Body of pancreas (tissue), 4 donors: ENCODE measurements at regions not wholly inside any gene's neighbourhood (a gene's known extent, or its start where the extent isn't known, plus 50 kb on each side); places are given as distances from the start of the nearest gene placed in this dataset.

Experiments
- ATAC-seq: fragments of 150-250 bp; one replicate; pipeline ENCODE4 v1.9.1; 2016
- DNase-seq, 4 donors: peaks; one replicate each; pipeline ENCODE4 v3.0.0-alpha.2; 2019
- H3K27ac ChIP-seq, 4 donors: fragments of 200-600 bp; sonication (generic); 1 replicate in 3 of 4; 2 replicates in 1 of 4; pipeline versions ENCODE4 v1.5.1 to v1.6.1; 2016 to 2019; ENCODE audit warnings: mild to moderate bottlenecking in 1 of 4, mixed read lengths in 1 of 4, moderate library complexity in 1 of 4
- H3K27me3 ChIP-seq, 2 donors: fragments of 200-600 bp; sonication (generic); one replicate each; pipeline ENCODE4 v1.6.0; 2016; ENCODE audit warnings: mild to moderate bottlenecking in 1 of 2
- H3K36me3 ChIP-seq, 2 donors: fragments of 200-600 bp; sonication (generic); replicated peaks in 1 of 2; 2 replicates each; pipeline ENCODE4 v1.5.1; 2016; ENCODE audit warnings: low read depth in 2 of 2; ENCODE audit not compliant: insufficient read depth in 1 of 2
- H3K4me1 ChIP-seq: fragments of 200-600 bp; sonication (generic); one replicate; pipeline ENCODE4 v1.6.0; 2016
- H3K4me3 ChIP-seq, 2 donors: fragments of 200-600 bp; sonication (generic); 1 replicate in 1 of 2; 2 replicates in 1 of 2; pipeline ENCODE4 v1.5.1; 2016 to 2019
- H3K9me3 ChIP-seq, 3 donors: fragments of 200-600 bp; sonication (generic); 1 replicate in 2 of 3; 2 replicates in 1 of 3; pipeline ENCODE4 v1.5.1; 2016
- POLR2A ChIP-seq, 3 donors: fragments of 450-650 bp; IDR thresholded peaks; one replicate each; pipeline ENCODE4 v1.6.1; 2016; ENCODE audit warnings: antibody characterized with exemption in 3 of 3, mild to moderate bottlenecking in 2 of 3
- WGBS, 2 donors: methylation state at CpG; one replicate each; pipeline ENCODE4 v1.1.5; 2017; 5-methylcytosine and 5-hydroxymethylcytosine counted together
- intact Hi-C: fragments of 100-400 bp; cut with DNase I; formaldehyde crosslinking; loops from one replicate; pipeline ENCODE4 v1.15.1; 2023
- TF ChIP-seq, protein P1 (sequence below), 7 experiments: fragments of 450-650 bp in 4 of 7; fragments of 200-600 bp in 3 of 7; sonication (generic) in 3 of 7; IDR thresholded peaks; one replicate each; pipeline ENCODE4 v1.5.1; 2016 to 2019; ENCODE audit warnings: antibody characterized with exemption in 7 of 7

DNA sequence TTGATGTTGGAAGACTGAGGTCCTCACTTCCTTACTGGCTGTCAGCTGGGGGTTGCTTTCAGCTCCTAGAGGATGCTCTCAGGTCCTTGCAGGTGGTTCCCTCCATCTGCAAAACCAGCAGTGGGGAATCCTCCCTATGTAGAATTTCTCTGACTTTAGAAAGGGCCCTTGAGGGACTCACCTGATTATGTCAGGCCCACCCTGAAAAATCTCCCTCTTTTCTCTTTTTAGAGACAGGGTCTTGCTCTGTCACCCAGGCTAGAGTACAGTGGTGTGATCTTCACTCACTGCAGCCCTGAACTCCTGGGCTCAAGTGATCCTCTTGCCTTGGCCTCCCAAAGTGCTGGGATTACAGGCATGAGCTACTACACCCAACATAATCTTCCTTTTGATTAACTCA lies 102.9 kb upstream of the MCHR2 start:
- no peak for DNase-seq
- H3K9me3 ChIP-seq: no peaks in the 10 kb centered on the region
- no peaks in the 10 kb centered on the region for H3K36me3 ChIP-seq
- H3K4me1 ChIP-seq: no peaks in the 10 kb centered on the region
- TF ChIP-seq, protein P1, sequence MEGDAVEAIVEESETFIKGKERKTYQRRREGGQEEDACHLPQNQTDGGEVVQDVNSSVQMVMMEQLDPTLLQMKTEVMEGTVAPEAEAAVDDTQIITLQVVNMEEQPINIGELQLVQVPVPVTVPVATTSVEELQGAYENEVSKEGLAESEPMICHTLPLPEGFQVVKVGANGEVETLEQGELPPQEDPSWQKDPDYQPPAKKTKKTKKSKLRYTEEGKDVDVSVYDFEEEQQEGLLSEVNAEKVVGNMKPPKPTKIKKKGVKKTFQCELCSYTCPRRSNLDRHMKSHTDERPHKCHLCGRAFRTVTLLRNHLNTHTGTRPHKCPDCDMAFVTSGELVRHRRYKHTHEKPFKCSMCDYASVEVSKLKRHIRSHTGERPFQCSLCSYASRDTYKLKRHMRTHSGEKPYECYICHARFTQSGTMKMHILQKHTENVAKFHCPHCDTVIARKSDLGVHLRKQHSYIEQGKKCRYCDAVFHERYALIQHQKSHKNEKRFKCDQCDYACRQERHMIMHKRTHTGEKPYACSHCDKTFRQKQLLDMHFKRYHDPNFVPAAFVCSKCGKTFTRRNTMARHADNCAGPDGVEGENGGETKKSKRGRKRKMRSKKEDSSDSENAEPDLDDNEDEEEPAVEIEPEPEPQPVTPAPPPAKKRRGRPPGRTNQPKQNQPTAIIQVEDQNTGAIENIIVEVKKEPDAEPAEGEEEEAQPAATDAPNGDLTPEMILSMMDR (IDR thresholded peaks at IDR 0.05): no peak
- TF ChIP-seq POLR2A (IDR thresholded peaks at IDR 0.05): no peak
- no peaks in the 10 kb centered on the region for H3K27me3 ChIP-seq
- no peak overlapping the region for H3K4me3 ChIP-seq
- H3K27ac ChIP-seq: no peak overlapping the region
- intact Hi-C loops: loop anchor here (5.0 kb wide), 1 partner anchor 225 kb away; no protein-coding TSS in a partner anchor
- ATAC-seq: no peak

DNA sequence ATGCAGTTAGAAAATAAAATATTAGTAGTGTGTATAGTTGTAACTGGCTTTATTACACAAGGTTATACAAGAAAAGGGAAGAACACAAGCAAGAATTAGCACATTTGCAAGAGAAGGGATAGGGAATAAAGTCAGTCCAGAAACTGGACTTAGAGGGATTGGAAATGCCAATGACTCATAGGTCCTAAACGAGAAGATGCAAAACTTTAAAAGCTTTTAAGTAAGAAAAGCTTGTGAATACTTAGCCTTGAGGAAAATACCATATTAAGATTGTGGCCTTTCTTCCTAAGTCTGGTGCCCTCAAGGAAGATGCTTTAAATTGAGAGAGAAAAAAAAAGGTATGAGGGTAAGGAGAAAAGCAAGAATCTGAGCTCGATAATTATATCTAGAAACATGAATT lies 102.3 kb upstream of the MCHR2 start:
- H3K9me3 ChIP-seq: no peaks in the 10 kb centered on the region
- intact Hi-C loops: loop anchor here (5.0 kb wide), 1 partner anchor 224 kb away; no protein-coding TSS in a partner anchor
- no peaks in the 10 kb centered on the region for H3K27me3 ChIP-seq
- no peaks in the 10 kb centered on the region for H3K4me1 ChIP-seq
- TF ChIP-seq, protein P1 (IDR thresholded peaks at IDR 0.05): no peak
- TF ChIP-seq POLR2A (IDR thresholded peaks at IDR 0.05): no peak
- 58 to 63% methylated on average over 2 of the region's 2 CpGs for WGBS, 2 donors
- H3K4me3 ChIP-seq: no peak overlapping the region
- no peaks in the 10 kb centered on the region for H3K36me3 ChIP-seq
- ATAC-seq: no peak
- no peak overlapping the region for H3K27ac ChIP-seq
- no peak for DNase-seq

DNA sequence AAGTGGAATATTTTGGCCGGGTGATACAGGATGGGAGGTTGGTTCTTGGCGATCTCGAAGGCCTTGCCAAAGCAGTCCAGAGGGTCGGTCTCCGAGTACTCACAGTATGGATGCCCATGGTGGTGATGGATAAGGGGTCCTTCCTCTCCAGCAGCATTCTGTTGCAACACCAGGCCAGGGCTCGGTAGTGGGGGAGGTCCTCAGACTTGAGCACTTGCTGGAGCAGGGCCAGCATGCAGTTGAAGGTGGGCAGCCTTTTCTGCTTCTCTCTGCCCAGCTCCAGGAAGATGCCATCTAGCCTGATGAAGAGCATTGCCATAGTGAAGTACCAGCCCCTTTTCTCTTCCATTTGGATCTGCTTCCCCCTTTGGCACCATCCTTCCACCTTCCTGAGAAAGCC lies 99.4 kb upstream of the MCHR2 start:
- Histone ChIP-seq H3K27me3 (no peaks in the 10 kb centered on the region), H3K36me3 (no peaks in the 10 kb centered on the region), H3K4me1 (no peaks in the 10 kb centered on the region), H3K4me3 (no peak overlapping the region), H3K9me3 (no peaks in the 10 kb centered on the region), H3K27ac (no peak overlapping the region)
- DNase-seq: no peak
- WGBS, 2 donors: 79 to 89% methylated on average over 6 of the region's 6 CpGs
- TF ChIP-seq POLR2A (IDR thresholded peaks at IDR 0.05): no peak
- TF ChIP-seq, protein P1 (IDR thresholded peaks at IDR 0.05): no peak
- ATAC-seq: no peak
- intact Hi-C loops: no loop called here

DNA sequence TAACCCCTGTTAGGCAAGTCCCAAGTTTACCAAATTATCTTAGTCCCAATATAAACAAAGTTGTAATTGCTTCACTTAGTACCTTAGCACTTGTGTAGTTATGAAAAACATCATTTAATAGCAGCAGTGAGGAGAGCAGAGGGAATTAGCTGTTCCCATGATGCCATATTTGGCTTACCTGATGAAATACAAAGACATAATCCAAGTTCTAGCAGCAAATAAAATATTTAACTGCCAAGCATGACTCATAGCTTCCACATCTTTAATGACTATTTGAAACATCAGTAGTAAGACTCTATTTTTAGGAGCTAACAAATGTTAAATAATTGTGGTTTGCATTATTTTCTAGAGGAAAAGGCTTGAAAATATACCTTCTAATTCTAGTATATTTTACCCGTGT lies 94.0 kb upstream of the MCHR2 start:
- H3K27me3 ChIP-seq: no peaks in the 10 kb centered on the region
- H3K4me1 ChIP-seq: no peaks in the 10 kb centered on the region
- H3K36me3 ChIP-seq: no peaks in the 10 kb centered on the region
- H3K27ac ChIP-seq: no peak overlapping the region
- 68 to 69% methylated on average over 1 of the region's 1 CpG for WGBS, 2 donors
- H3K4me3 ChIP-seq: no peak overlapping the region
- no peaks in the 10 kb centered on the region for H3K9me3 ChIP-seq
- DNase-seq: no peak
- ATAC-seq: no peak
- TF ChIP-seq, protein P1 (IDR thresholded peaks at IDR 0.05): no peak
- intact Hi-C loops: no loop called here

GRCh38 chr6:100084991-100085364 lies 91.0 kb upstream of the MCHR2 start:
- H3K9me3 ChIP-seq: no peaks in the 10 kb centered on the region
- WGBS, 2 donors: 42 to 52% methylated on average over 2 of the region's 2 CpGs
- no peaks in the 10 kb centered on the region for H3K36me3 ChIP-seq
- ATAC-seq (no peak), DNase-seq (no peak)
- H3K27me3 ChIP-seq: no peaks in the 10 kb centered on the region
- TF ChIP-seq, protein P1 (IDR thresholded peaks at IDR 0.05): no peak
- no peak for TF ChIP-seq POLR2A (IDR thresholded peaks at IDR 0.05)
- intact Hi-C loops: no loop called here
- H3K4me1 ChIP-seq: no peaks in the 10 kb centered on the region
- no peak overlapping the region for H3K27ac ChIP-seq
- H3K4me3 ChIP-seq: no peak overlapping the region
